Neuronal stem cell (in vitro differentiated cells): ENCODE measurements at regions not wholly inside any gene's neighbourhood (a gene's known extent, or its start where the extent isn't known, plus 50 kb on each side); places are given as distances from the start of the nearest gene placed in this dataset.
A peak's percentile ranks its signal among the peaks of the same experiment; 100 is the strongest.

Experiments
- DNase-seq: peaks from one replicate; pipeline ENCODE4 v3.0.0-alpha.2; 2013; ENCODE audit warnings: low spot score
- H2AFZ ChIP-seq: one replicate; pipeline ENCODE4 v1.6.1; 2013; ENCODE audit warnings: mild to moderate bottlenecking, low read length, inconsistent platforms
- H2AK5ac ChIP-seq: 2 replicates; pipeline ENCODE4 v1.6.1; 2013; ENCODE audit warnings: low read depth, mild to moderate bottlenecking, inconsistent platforms, low read length, moderate library complexity, mixed read lengths
- H2BK120ac ChIP-seq: 2 replicates; pipeline ENCODE4 v1.6.1; 2013; ENCODE audit warnings: low read depth, mild to moderate bottlenecking, inconsistent platforms, low read length, moderate library complexity, mixed read lengths
- H2BK12ac ChIP-seq: one replicate; pipeline ENCODE4 v1.6.1; 2013; ENCODE audit warnings: low read length, inconsistent platforms
- H2BK15ac ChIP-seq: 2 replicates; pipeline ENCODE4 v1.6.1; 2013; ENCODE audit warnings: mild to moderate bottlenecking, low read length, inconsistent platforms, mixed read lengths
- H2BK5ac ChIP-seq: one replicate; pipeline ENCODE4 v1.6.1; 2013; ENCODE audit warnings: inconsistent platforms, mild to moderate bottlenecking, low read length, moderate library complexity
- H3K14ac ChIP-seq: one replicate; pipeline ENCODE4 v1.6.1; 2013; ENCODE audit warnings: low read length, inconsistent platforms
- H3K18ac ChIP-seq: 2 replicates; pipeline ENCODE4 v1.6.1; 2013; ENCODE audit warnings: low read length, inconsistent platforms
- H3K23ac ChIP-seq: 2 replicates; pipeline ENCODE4 v1.6.1; 2013; ENCODE audit warnings: low read depth, mild to moderate bottlenecking, mixed read lengths, low read length, inconsistent platforms; ENCODE audit not compliant: poor library complexity
- H3K27ac ChIP-seq: replicated peaks from 3 replicates; pipeline ENCODE4 v1.5.1; 2013; ENCODE audit warnings: low read length, inconsistent platforms
- H3K27me3 ChIP-seq, 3 experiments: 2 replicates each; pipeline ENCODE4 v1.6.1; 2013; ENCODE audit warnings: low read length in 3 of 3, mild to moderate bottlenecking in 2 of 3, inconsistent platforms in 1 of 3, low read depth in 1 of 3, mixed read lengths in 1 of 3, moderate library complexity in 1 of 3; ENCODE audit not compliant: control insufficient read depth in 3 of 3, insufficient read depth in 3 of 3
- H3K36me3 ChIP-seq, 2 donors: replicated peaks in 1 of 2; 2 replicates each; pipeline ENCODE4 v1.6.1; 2013; ENCODE audit warnings: low read length in 2 of 2; ENCODE audit not compliant: control insufficient read depth in 2 of 2, insufficient read depth in 2 of 2
- H3K4ac ChIP-seq: 2 replicates; pipeline ENCODE4 v1.6.1; 2013; ENCODE audit warnings: inconsistent platforms, mild to moderate bottlenecking, low read length, moderate library complexity
- H3K4me1 ChIP-seq, 2 donors: 1 replicate in 1 of 2; 2 replicates in 1 of 2; pipeline ENCODE4 v1.6.1; 2013; ENCODE audit warnings: low read length in 2 of 2, low read depth in 1 of 2; ENCODE audit not compliant: control insufficient read depth in 2 of 2, insufficient read depth in 1 of 2
- H3K4me2 ChIP-seq: one replicate; pipeline ENCODE4 v1.6.1; 2013; ENCODE audit warnings: mild to moderate bottlenecking, low read length, inconsistent platforms; ENCODE audit not compliant: insufficient read depth, poor library complexity, severe bottlenecking
- H3K4me3 ChIP-seq, 2 donors: 2 replicates each; pipeline ENCODE4 v1.5.1; 2013; ENCODE audit warnings: low read length in 2 of 2, mild to moderate bottlenecking in 2 of 2, inconsistent platforms in 1 of 2, moderate library complexity in 1 of 2
- H3K79me1 ChIP-seq: one replicate; pipeline ENCODE4 v1.6.1; 2013; ENCODE audit warnings: low read depth, mild to moderate bottlenecking, inconsistent platforms, low read length, moderate library complexity
- H3K9ac ChIP-seq: one replicate; pipeline ENCODE4 v1.6.1; 2013; ENCODE audit warnings: mild to moderate bottlenecking, low read depth, low read length, inconsistent platforms; ENCODE audit not compliant: poor library complexity
- H3K9me3 ChIP-seq, 2 donors: replicated peaks in 1 of 2; 2 replicates each; pipeline versions ENCODE3 to v1.6.1; 2013; ENCODE audit warnings: low read length in 2 of 2, mild to moderate bottlenecking in 2 of 2, inconsistent platforms in 1 of 2, low read depth in 1 of 2, mixed read lengths in 1 of 2, moderate library complexity in 1 of 2; ENCODE audit not compliant: control insufficient read depth in 2 of 2, insufficient read depth in 1 of 2
- H4K8ac ChIP-seq: one replicate; pipeline ENCODE4 v1.6.1; 2013; ENCODE audit warnings: low read depth, mild to moderate bottlenecking, inconsistent platforms, low read length, moderate library complexity
- H4K91ac ChIP-seq: one replicate; pipeline ENCODE4 v1.6.1; 2013; ENCODE audit warnings: low read length, low read depth, mild to moderate bottlenecking, inconsistent platforms; ENCODE audit not compliant: poor library complexity
- WGBS, 2 donors: extraction: QIAGEN DNeasy Blood & Tissue Kit; methylation state at CpG; one replicate each; pipeline ENCODE4 v1.1.7; 2013; ENCODE audit warnings: missing lambda C conversion rate in 2 of 2, mixed read lengths in 1 of 2; ENCODE audit not compliant: insufficient read length in 2 of 2, insufficient replicate concordance in 1 of 2; ENCODE audit errors: extremely low coverage in 2 of 2; 5-methylcytosine and 5-hydroxymethylcytosine counted together

DNA sequence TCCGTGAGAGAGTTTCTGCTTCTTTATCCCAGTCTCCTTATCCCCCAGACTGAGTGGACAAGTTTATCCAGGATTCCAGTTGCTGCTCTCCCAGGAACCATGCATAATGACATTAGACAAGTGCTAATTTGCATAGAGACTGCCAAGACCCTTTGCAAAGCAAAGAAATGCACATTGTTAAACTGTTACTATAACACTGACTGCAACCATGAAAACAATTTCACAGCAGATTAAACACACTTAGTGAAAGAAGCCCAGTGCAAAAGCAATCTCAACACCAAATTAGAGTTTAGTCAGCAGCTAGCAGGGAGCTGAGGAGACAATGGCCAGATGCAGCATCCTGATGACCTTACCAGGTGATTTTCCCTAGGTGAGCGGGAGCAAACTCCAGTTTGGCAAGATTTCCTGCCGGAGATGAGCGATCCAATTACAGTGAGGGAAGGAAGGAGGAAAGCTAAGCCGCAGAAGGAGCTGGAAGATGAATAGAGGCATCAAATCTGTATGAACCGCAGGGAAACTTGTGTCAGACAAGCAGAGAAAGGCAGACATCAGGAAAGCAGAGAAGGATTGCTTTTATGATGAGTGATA, 273.8 kb upstream of the B3GAT1 start:
- H3K4ac ChIP-seq, result no peak overlapping the region
- H3K9ac ChIP-seq, result no peak overlapping the region
- no peaks in the 10 kb centered on the region for H3K9me3 ChIP-seq
- H2AK5ac ChIP-seq, result no peak overlapping the region
- DNase-seq, result no peak
- H2BK12ac ChIP-seq, result no peak overlapping the region
- H4K91ac ChIP-seq, result no peak overlapping the region
- WGBS, 2 donors, result no CpG with 5 or more reads among the region's 6 CpGs
- no peaks in the 10 kb centered on the region for H3K79me1 ChIP-seq
- no peaks in the 10 kb centered on the region for H3K36me3 ChIP-seq
- no peak overlapping the region for H3K23ac ChIP-seq
- no peak overlapping the region for H3K4me3 ChIP-seq
- no peak overlapping the region for H4K8ac ChIP-seq
- H2BK15ac ChIP-seq, result no peak overlapping the region
- no peak overlapping the region for H2BK120ac ChIP-seq
- no peak overlapping the region for H3K27ac ChIP-seq
- no peak overlapping the region for H3K4me2 ChIP-seq
- H3K18ac ChIP-seq, result no peak overlapping the region
- H2AFZ ChIP-seq, result no peak overlapping the region
- H3K14ac ChIP-seq, result no peak overlapping the region
- peaks cover 0 to 3% of the 10 kb centered on the region in 2 donors for H3K4me1 ChIP-seq
- H2BK5ac ChIP-seq, result no peak overlapping the region
- peaks cover 0 to 4% (median 0%) of the 10 kb centered on the region in 3 experiments for H3K27me3 ChIP-seq

DNA sequence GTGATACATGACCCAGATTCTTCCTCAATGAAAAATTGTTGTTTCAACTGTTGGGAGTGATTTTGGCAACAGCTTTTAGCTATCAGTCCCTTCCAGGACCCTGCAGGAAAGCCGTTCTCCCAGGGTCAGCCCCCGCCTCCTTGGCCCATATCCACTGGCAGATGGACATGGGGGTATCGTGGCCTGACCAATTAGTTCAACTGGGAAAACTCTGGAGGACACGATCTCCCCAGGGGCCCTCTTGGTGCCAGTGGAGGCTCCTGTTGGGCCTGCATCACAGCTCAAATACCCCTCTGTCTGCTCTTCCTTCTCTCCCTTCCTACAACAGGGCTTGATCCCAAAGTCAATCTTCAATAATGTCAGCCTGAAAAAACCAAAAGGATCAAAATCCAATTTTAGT, 272.5 kb upstream of the B3GAT1 start:
- no peak overlapping the region for H3K23ac ChIP-seq
- H3K27me3 ChIP-seq, result peaks cover 0 to 4% (median 0%) of the 10 kb centered on the region in 3 experiments
- H3K36me3 ChIP-seq, result no peaks in the 10 kb centered on the region
- H3K9ac ChIP-seq, result no peak overlapping the region
- no peak overlapping the region for H4K91ac ChIP-seq
- WGBS, 2 donors, result no CpG with 5 or more reads among the region's 4 CpGs
- H3K27ac ChIP-seq, result no peak overlapping the region
- no peaks in the 10 kb centered on the region for H3K9me3 ChIP-seq
- H3K4me1 ChIP-seq, result peaks cover 0 to 3% of the 10 kb centered on the region in 2 donors
- no peak overlapping the region for H3K4me3 ChIP-seq
- DNase-seq, result no peak
- no peak overlapping the region for H2BK120ac ChIP-seq
- H4K8ac ChIP-seq, result no peak overlapping the region
- no peak overlapping the region for H2AK5ac ChIP-seq
- H2BK12ac ChIP-seq, result no peak overlapping the region
- no peak overlapping the region for H2AFZ ChIP-seq
- H3K4ac ChIP-seq, result no peak overlapping the region
- H3K4me2 ChIP-seq, result no peak overlapping the region
- no peaks in the 10 kb centered on the region for H3K79me1 ChIP-seq
- no peak overlapping the region for H2BK15ac ChIP-seq
- H2BK5ac ChIP-seq, result no peak overlapping the region
- no peak overlapping the region for H3K14ac ChIP-seq
- no peak overlapping the region for H3K18ac ChIP-seq

DNA sequence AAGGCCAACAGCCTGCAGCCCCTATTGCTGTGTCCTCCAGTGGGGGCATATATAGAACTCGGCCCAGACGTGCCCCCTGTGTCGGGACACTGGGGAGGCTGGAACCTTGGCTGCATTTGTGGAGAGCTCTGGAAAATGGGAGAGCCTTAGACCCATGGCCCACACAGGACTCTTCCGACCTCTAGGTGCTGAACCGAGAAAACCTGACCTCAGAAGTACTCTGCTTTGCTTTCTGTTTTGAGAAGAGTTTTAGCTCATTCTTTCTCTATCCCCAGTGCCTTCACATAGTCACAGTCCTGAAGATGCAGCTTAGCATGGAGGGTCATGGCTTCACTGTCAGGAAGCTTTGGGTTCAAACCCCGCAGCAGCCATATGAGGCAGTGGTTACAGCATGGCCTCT, 271.8 kb upstream of the B3GAT1 start:
- no peak overlapping the region for H2BK15ac ChIP-seq
- no peak overlapping the region for H3K18ac ChIP-seq
- peaks cover 0 to 3% of the 10 kb centered on the region in 2 donors for H3K4me1 ChIP-seq
- no peak overlapping the region for H4K8ac ChIP-seq
- no peak overlapping the region for H3K14ac ChIP-seq
- H2BK120ac ChIP-seq, result no peak overlapping the region
- H3K36me3 ChIP-seq, result no peaks in the 10 kb centered on the region
- no peak overlapping the region for H3K9ac ChIP-seq
- no peak overlapping the region for H3K23ac ChIP-seq
- no peak overlapping the region for H2AFZ ChIP-seq
- no peak for DNase-seq
- no peaks in the 10 kb centered on the region for H3K79me1 ChIP-seq
- no peak overlapping the region for H3K4me3 ChIP-seq
- H4K91ac ChIP-seq, result no peak overlapping the region
- no peak overlapping the region for H2AK5ac ChIP-seq
- peaks cover 0 to 4% (median 0%) of the 10 kb centered on the region in 3 experiments for H3K27me3 ChIP-seq
- H2BK12ac ChIP-seq, result no peak overlapping the region
- no peak overlapping the region for H3K27ac ChIP-seq
- no peak overlapping the region for H2BK5ac ChIP-seq
- no peak overlapping the region for H3K4ac ChIP-seq
- WGBS, 2 donors, result no CpG with 5 or more reads among the region's 6 CpGs
- no peaks in the 10 kb centered on the region for H3K9me3 ChIP-seq
- H3K4me2 ChIP-seq, result no peak overlapping the region

DNA sequence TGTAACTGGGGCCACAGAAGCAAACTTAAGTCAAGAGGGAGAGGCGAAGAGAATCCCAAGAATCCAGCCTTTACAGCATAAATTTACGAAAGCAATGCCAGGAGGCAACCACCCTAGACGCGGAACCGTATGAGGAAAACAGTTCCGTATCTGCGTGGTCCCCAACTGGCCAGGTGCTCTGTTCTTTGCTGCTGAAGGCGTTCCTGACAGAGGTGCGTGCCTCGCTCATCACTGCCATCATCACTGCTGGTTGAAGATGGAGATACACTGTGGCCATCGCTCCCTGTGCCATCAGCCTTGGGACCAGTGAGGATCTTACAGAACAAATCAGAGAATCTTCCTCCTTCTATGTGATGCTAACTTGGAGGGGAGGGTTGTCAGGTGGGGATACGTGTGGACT, 270.5 kb upstream of the B3GAT1 start:
- H3K18ac ChIP-seq, result no peak overlapping the region
- DNase-seq, result no peak
- no peak overlapping the region for H3K23ac ChIP-seq
- H2BK5ac ChIP-seq, result no peak overlapping the region
- no peaks in the 10 kb centered on the region for H3K9me3 ChIP-seq
- H3K4me1 ChIP-seq, result peaks cover 0 to 3% of the 10 kb centered on the region in 2 donors
- H3K27ac ChIP-seq, result no peak overlapping the region
- WGBS, 2 donors, result no CpG with 5 or more reads among the region's 12 CpGs
- H4K91ac ChIP-seq, result no peak overlapping the region
- H2AK5ac ChIP-seq, result no peak overlapping the region
- no peak overlapping the region for H2BK15ac ChIP-seq
- no peak overlapping the region for H4K8ac ChIP-seq
- no peaks in the 10 kb centered on the region for H3K36me3 ChIP-seq
- no peak overlapping the region for H3K14ac ChIP-seq
- no peak overlapping the region for H2AFZ ChIP-seq
- H3K27me3 ChIP-seq, result peaks cover 0 to 2% (median 0%) of the 10 kb centered on the region in 3 experiments
- H3K4me2 ChIP-seq, result no peak overlapping the region
- H2BK120ac ChIP-seq, result no peak overlapping the region
- H3K4ac ChIP-seq, result no peak overlapping the region
- no peaks in the 10 kb centered on the region for H3K79me1 ChIP-seq
- no peak overlapping the region for H3K9ac ChIP-seq
- H2BK12ac ChIP-seq, result no peak overlapping the region
- peak overlapping the region in 1 of 2 donors; percentile 39 for H3K4me3 ChIP-seq
